Head of caudate nucleus (tissue), 42 donors: ENCODE measurements at regions not wholly inside any gene's neighbourhood (a gene's known extent, or its start where the extent isn't known, plus 50 kb on each side); places are given as distances from the start of the nearest gene placed in this dataset.
A peak's percentile ranks its signal among the peaks of the same experiment; 100 is the strongest.
"Not testable (repeated sequence)": the region's sequence is repeated elsewhere in the genome, so short reads cannot be mapped to it uniquely, and the experiment has no call there.

Experiments
- DNase-seq, 42 donors: peaks; one replicate each; pipeline versions ENCODE4 v3.0.0 to v3.0.0-alpha.2; 2020 to 2021; ENCODE audit warnings: mixed read lengths in 7 of 42
- intact Hi-C: fragments of 100-400 bp; cut with DNase I; formaldehyde crosslinking; loops from one replicate; pipeline ENCODE4 v1.15.0; 2022

DNA sequence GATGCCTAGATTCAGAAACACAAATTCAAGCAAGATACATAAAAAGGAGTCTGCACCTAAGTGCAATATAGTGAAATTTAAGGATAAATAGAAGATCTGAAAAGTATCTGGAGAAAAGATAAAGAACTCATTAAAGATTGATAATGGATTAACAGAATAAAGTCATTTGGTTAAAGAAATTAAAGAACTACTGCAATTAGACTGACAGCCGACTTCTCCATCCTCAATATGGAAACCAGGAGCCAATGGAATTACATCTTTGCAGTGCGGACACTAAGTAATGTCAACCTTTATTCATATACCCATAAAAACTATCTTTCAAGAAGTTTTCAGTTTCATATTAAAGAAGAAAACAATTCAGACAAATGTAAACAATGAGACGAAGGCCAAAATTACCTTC lies 81.0 kb downstream of the MRPL36 start:
- no peak for DNase-seq
- intact Hi-C loops, result no loop called here

DNA sequence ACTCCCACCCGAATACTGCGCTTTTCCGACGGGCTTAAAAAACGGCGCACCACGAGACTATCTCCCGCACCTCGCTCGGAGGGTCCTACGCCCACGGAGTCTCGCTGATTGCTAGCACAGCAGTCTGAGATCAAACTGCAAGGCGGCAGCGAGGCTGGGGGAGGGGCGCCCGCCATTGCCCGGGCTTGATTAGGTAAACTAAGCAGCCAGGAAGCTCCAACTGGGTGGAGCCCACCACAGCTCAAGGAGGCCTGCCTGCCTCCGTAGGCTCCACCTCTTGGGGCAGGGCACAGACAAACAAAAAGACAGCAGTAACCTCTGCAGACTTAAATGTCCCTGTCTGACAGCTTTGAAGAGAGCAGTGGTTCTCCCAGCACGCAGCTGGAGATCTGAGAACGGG lies 89.5 kb downstream of the MRPL36 start:
- intact Hi-C loops, DNase-seq: not testable (repeated sequence)

DNA sequence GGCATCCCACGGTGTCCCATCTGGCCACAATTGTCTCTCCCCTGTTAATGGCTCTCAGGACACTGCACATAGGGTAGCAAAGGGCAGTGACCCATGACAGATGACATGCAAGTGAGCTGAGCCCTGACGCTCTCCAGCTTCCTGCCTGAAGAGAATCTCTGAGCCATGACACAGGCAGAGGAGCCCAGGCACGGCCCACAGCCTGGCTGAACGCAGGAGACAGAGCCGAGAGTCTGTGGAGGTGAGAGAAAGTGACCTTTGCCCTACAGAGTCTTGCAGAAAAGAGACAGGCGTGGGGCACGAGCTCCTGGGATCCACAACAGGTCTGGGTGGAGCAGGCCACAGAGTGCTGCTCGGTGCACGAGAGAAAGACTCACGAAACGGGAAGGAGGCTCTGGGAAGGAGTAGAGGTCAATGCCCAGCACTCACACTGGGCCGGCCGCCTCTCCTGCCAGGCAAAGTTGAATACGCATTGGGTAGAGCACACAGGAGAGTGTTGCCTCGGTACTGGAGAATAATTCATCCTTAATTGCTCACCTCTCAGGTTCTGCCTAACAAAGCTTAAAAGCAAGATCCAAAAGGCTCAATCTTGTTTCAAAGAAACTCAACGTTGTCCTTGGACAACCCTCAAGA lies 90.3 kb downstream of the MRPL36 start:
- peak in 2 of 42 donors; percentile 22 to 24 for DNase-seq
- intact Hi-C loops, result no loop called here

DNA sequence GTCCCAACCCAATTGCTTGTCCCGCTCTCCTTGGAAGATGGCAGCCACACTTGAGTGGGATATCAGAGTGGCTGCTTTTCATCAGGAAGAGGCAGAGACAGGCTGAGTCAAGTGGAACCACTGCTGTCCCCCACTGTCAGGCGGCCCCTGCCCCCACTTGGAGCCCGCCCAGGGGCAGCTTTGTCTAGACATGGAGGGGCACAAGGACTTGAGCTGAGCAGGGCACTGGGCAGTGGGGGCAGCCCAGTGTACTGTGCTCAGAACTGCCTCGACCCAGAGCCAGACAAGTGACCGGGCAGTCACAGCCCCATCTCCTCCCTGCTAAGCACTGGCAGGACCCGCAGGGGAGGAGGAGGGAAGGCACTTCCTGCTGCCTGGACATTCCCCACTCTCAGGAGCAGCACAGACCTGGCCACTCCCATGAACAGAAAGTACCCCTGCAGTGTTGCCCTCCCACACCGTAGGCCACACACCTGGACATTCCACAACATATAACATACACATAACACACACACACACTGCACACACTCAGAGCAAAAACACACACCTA lies 91.0 kb downstream of the MRPL36 start:
- intact Hi-C loops, result no loop called here
- no peak for DNase-seq

DNA sequence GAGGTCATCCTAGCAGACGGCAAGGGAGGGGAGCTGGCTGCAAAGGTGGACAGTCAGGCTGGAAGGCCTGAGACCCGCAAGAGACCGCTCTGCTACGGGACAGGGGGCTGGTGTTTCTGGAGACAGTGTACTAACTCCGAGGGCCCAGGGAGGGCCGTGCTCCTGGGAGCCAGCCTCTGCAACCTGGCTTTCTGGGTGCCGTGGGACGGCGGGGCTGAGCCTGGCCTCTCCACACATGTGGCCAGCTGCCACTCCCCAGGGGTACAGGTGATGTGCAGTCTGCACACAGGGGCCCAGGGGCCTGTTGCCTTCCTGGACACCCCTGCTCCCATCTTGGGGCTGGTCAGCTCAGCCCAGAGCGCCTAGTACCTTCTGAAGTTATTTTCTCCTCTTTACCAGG lies 92.2 kb downstream of the MRPL36 start:
- DNase-seq, result peak in 2 of 42 donors; percentile 14 to 33
- intact Hi-C loops, result no loop called here

DNA sequence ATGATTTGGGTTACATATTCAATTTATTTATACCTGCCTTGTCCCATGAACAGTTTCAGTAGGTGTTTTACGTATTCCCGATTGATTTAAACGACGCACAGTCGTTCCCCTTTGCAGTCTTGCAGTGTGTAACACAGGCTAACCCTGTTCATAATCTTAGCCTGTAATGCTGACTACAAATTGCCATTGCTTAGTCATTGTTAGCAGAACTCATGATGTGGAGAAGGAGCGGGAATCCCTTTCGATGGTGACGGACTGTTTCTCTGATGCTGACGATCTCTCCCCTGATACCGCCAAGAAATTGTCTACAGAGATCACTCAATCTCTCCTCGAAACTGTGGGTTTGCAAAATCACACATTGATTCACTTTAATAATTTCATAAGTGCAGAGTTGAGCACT lies 93.2 kb downstream of the MRPL36 start:
- intact Hi-C loops, result no loop called here

DNA sequence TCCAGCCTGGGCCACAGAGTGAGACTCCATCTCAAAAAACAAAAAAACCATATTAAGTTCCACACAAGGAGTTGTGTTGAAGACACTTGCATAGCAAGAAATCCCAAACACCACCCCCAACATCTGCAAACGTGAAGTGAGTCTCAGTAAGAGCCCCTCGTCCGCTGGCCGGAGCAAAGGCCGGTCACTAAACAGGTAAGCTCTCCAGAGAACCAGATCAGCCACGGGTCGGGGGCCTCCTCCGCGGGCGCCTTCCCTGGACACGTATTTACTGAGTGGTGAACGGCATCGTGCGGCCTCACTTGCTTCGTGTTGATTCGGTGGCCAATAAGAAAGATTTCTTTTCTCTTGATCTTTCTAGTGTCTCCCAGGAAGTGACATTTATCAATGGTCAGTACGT lies 93.6 kb downstream of the MRPL36 start:
- peak in 2 of 42 donors; percentile 28 to 39 for DNase-seq
- intact Hi-C loops, result no loop called here

More for the DNA sequence above, 93.2 kb downstream of the MRPL36 start:
- DNase-seq, result peak in 1 of 42 donors; percentile 10

DNA sequence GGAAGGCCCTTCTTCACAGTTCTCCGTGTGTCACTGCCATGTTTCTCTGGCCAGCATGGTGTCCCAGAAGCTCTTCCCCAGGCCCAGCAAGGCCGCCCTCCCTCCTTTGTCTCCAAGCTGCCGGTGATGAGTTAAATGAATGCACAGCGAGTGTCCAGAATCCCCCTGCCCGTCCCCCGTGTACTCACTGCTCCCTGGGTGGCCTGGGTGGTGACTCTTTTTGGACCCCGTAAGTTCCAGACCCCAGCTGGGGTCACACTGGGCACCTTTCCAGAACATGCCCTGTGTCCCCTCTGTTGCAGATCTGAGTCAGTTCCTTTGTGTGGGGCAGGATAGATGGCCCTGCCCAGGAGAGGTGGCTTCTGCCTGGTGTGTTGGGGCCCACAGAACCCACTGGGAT lies 95.0 kb downstream of the MRPL36 start:
- peak in 1 of 42 donors; percentile 25 for DNase-seq
- intact Hi-C loops, result no loop called here

DNA sequence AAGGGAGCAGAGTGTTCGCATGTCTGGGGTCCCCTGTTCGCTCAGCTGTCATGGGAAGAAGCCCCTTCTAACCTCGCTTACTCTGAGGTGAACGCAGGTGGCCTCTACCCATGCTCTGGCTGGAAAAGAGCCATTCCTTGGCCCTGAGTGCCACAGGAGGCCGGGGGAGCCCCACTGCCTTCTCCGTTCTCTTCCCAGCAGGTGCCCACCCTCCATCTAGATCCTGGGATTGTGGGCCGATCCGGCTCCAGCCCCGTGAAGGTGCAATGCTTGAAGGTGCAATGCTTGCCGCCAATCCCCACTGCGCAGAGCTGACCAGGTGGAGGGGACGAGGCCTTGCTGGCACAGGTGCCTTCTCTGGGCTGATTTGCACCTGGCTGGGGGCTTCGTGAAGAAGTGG lies 95.4 kb downstream of the MRPL36 start:
- DNase-seq, result peak in 1 of 42 donors; percentile 9
- intact Hi-C loops, result no loop called here

DNA sequence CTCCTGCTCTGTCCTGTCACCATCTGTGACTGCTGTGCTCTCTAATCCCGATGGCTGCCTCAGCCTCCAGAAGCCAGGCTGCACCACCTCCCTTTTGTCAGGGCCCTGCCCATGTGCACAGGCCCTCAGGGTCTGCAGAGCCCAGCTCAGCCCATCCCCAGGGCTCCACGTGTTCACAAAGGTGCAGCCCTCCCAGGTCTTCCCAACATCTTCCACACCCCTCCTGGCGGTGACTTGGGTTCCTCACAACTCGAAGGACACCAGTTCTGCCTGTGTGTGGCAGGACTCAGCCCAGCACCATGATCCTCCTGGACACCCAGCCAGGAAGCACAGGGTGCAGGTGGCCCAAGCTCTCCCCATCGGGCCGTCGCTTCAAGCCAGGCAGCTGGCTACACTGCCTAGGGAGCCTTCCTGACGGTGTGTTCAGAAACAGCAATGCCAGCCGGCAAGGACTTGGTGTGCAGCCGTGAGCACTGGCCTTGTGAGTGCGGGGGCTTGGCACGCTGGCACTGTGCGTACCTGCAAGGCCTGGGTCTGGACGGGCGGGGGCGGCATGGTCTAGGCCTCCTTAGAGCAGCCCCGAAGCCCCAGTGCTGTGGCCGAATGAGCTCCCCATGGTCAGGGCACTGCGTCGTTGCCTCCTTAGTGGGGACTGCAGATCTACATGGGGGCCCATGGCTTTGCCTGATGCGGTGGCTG lies 96.1 kb downstream of the MRPL36 start:
- peak in 1 of 42 donors; percentile 23 for DNase-seq
- intact Hi-C loops, result no loop called here

DNA sequence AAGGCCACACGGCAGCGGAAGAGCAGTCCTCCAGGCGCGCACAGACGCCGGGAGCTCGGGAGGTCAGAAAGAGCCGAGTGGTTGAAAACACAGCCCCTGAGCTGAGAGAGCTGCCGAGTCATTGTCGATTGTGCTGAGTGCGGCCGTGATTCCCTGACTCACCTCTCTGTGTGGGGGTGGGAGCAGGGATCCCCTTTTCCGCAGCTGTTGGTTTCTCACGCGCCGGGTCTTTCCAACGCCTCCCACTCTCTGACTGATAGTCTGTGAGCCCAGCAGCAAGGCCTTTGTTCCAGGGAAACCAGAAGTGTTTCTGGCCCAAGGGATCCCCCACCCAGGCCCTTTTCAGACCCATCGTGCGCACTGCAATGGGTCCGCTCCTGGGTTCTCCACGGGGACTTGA lies 97.3 kb downstream of the MRPL36 start:
- intact Hi-C loops, result no loop called here
- DNase-seq, result peak in 1 of 42 donors; percentile 29

DNA sequence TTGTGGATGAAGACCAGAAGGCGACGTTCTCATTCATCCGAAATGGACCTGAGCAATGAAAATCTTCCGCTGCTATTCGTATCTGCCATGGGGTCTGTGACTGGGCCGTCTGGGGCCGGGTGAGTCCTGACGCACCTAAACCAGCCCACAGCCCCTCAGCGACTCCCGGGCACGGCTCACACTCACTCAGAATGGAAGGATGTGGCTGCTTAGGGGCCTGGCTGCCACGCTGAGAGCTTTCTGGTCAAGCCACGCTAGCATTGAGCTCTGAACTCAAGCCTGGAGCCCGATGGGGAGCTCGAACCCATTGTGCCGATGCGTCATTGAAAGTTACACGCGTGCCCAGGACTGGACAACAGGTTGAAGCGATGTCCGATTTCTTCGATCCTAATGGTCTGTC lies 97.8 kb downstream of the MRPL36 start:
- intact Hi-C loops, result no loop called here
- peak in 1 of 42 donors; percentile 27 for DNase-seq

DNA sequence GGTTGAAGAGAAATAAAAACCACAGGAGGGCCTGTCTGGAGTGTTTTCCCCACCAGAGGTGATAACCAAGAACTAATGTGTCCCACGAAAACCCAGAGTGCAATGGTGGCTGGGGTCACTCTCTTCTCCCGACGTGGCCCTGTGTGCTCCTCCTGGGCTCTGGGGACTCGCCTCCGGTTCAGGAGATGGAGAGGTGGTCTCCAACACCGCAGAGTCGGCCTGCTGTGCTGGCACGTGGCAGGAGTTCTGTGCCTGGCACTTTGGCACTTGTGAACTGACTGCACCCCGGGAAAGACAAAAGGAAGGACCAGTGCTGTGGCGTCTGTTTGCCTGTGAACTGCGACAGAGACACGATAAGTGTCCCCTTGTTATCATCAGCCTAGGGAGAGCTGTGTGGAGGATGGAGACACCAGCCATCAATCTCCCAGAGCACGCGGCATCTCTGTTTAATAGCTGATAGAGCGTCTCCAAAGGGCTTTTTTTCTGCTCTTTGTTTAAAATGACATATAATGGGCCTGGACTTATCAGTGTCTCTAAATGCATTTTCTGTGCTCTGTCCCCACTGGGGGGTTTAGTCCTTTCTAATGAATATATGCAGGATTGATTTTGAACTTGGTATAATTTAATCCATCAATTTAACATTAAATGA lies 98.3 kb downstream of the MRPL36 start:
- DNase-seq, result peak in 1 of 42 donors; percentile 28
- intact Hi-C loops, result no loop called here

DNA sequence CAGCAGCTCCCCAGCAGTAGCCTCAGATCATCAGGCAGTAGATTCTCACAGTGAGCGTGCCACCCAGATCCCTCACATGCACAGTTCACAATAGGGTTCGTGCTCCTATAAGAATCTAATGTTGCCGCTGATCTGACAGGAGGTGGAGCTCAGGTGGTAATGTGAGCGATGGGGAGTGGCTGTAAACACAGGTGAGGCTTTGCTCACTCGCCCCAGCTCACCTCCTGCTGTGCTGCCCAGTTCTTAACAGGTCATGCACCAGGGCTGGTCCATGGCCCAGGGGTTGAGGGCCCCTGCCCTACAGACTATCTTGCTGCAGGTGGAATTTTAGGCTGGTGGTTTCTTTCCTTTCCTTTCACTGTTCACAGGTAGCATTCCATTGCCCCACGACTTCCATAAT lies 100.2 kb downstream of the MRPL36 start:
- intact Hi-C loops, result no loop called here
- peak in 1 of 42 donors; percentile 35 for DNase-seq

DNA sequence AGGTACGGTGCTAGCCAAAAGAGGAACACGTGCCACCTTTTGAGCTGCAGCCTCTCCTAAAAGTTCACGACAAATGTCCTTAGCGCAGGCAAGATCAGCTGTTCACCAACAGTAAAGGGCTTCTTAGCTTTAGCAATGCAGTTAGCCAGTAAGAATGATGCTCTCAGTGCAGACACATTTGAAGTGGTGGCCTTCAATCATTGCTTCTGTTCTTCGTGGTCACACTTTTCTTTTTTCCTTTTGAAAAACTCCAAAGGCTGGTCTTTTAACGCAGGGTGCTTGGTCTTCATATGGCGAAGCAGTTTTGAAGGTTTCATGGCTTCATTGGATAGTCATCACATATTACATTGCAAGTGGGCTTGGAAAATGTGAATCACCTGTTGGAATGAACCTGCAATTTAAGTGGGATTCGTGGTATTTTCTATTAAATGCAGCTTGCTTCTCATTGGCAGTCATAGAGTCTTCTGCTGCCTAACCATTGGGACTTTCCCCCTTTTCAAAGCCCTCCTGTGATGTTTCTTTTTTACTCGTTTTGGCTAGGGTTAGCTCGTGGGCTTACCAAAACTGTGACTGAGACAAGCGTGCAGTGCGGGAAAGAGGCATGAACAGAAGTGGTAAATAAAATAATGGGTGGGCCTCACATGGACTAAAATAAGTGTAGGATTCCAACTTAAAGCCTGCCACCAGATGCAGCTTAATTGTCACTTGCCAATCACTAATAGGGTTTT lies 100.9 kb downstream of the MRPL36 start:
- intact Hi-C loops, result no loop called here
- DNase-seq, result peak in 1 of 42 donors; percentile 17

DNA sequence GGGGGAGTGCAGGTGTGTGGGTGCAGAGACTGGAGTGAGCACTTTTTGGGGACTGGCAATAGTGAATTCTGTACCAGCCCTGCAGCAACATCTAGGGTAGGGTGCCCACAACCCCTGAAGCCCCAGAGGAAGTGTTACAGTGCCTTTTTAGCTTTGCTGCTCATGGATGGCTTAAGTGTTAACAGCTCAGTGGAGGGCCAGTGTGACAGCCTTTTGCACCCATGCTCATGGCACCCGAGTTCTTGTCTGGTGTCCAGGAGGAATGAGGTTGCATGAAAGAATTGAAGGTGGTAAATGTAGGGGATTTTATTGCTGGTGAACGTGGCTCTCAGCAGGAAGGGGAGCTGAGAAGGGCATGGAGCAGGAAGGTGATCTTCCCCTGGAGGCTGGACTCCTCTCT lies 107.3 kb downstream of the MRPL36 start:
- no peak for DNase-seq
- intact Hi-C loops, result no loop called here

DNA sequence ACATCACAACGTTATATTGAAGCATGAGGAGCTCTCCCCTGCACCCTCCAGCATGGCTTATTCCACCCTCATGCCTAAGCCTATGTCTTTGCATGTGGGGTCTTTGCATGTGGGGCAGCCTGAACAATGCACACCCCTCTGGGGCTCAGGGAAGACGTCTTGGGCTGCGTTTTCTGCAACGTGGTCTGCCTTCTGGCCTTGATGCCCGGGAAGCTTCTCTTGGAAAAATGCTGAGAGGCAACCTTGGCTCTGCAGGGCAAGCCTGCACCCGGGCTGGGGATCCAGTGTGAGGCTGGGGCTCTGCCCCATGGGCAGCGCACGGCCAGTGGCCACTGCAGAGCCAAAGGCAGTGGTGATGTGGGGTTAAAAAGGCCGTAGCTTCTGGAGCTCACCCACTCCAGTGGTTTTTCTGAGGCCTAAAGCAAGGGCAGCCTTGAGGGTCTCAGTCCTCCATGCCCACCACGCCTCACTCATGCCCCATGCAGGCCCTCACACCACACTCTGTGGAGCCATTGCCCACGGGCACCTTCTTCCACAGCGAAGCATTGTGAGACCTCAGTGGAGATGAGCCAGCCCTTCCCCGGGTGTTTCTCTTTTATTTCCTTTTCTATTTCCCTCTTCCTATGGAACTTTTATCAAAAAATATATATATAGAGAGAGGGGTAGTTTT lies 112.2 kb downstream of the MRPL36 start:
- DNase-seq, result peak in 2 of 42 donors; percentile 22 to 33
- intact Hi-C loops, result no loop called here

DNA sequence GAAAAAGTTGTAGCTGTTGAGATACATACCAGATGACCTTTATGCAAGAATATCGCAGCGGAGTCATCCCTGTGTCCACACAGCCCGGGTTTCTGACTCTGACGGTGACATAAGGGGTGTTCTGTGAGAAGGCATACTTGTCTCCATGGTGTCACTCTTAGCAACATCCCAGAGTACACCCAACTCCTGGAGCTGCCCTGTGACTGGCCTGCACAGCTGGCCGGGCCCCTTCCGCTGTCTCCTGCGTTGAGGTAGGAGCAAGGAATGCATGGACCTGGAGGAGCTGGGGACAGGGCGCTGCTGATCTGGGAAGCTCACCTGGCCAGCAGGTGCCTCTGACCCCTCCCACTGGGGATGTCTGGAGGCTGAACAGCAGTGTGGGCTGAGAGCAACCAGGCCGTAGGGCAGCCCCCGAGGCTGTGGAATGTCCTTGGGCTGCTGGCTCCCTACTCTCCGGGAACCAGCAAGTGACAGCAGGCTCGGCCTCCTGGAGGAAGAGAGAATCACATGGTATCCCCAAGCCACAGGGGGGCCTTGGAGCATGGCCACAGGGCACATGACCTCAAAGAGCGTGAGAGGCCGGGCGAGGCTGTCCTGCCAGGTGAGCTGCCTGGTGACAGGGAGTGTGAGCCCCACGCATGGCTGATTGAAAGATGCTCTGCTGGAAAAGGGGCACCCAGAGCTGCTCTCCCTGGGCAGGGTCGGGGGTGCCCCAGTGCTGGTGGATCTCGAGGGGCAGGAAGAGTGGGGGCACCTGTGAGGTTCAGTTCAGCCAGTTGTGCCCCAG lies 113.4 kb downstream of the MRPL36 start:
- intact Hi-C loops, result no loop called here
- peak in 3 of 42 donors; percentile 7 to 37 (median 13) for DNase-seq
